Immature natural killer cell (primary cell): ENCODE measurements at regions not wholly inside any gene's neighbourhood (a gene's known extent, or its start where the extent isn't known, plus 50 kb on each side); places are given as distances from the start of the nearest gene placed in this dataset.

Experiments
- DNase-seq, 3 donors: peaks; one replicate each; pipeline ENCODE4 v3.0.0; 2022; ENCODE audit warnings: mixed read lengths in 1 of 3
- H3K27ac Mint-ChIP-seq, 6 donors: one replicate each; pipeline ENCODE4 v1.8.0; 2020; ENCODE audit warnings: mixed read lengths in 6 of 6, mild to moderate bottlenecking in 5 of 6, inconsistent platforms in 4 of 6, moderate library complexity in 3 of 6
- H3K27me3 Mint-ChIP-seq, 3 donors: one replicate each; pipeline ENCODE4 v1.8.0; 2020 to 2021; ENCODE audit warnings: low read depth in 3 of 3, mild to moderate bottlenecking in 3 of 3, mixed read lengths in 3 of 3, moderate library complexity in 3 of 3, inconsistent platforms in 1 of 3
- H3K36me3 Mint-ChIP-seq, 3 donors: one replicate each; pipeline ENCODE4 v1.8.0; 2020; ENCODE audit warnings: mixed read lengths in 3 of 3, inconsistent platforms in 2 of 3, mild to moderate bottlenecking in 2 of 3
- H3K4me1 Mint-ChIP-seq, 2 donors: one replicate each; pipeline ENCODE4 v1.8.0; 2020; ENCODE audit warnings: inconsistent platforms in 2 of 2, mild to moderate bottlenecking in 2 of 2, mixed read lengths in 2 of 2, moderate library complexity in 1 of 2
- H3K4me3 Mint-ChIP-seq, 5 donors: one replicate each; pipeline ENCODE4 v1.8.0; 2020; ENCODE audit warnings: mild to moderate bottlenecking in 5 of 5, mixed read lengths in 5 of 5, inconsistent platforms in 3 of 5, moderate library complexity in 3 of 5
- H3K9me3 Mint-ChIP-seq, 6 donors: one replicate each; pipeline ENCODE4 v1.8.0; 2020; ENCODE audit warnings: mild to moderate bottlenecking in 6 of 6, mixed read lengths in 6 of 6, inconsistent platforms in 4 of 6, moderate library complexity in 3 of 6

DNA sequence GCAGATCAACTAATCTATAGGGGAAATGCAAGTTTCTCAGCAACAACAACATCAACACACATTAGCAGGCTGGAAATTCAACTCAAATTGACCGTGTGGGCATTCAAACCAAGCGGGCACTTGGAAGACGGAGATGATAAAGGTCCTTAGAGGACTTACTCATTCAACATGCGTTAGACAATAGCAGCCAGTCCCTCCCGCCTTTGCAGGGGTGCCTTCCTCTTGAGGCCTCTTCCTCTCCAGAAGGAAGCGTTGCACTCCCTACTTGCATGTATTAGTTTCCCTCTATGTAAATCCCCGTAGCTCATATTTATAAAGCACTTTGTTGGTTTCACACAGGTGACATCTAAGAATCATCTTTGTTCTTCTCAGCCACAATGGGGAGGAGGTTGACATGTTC, 300.8 kb upstream of the STXBP5 start:
- no peaks in the 10 kb centered on the region for H3K9me3 Mint-ChIP-seq
- H3K27me3 Mint-ChIP-seq = peaks cover 0 to 2% (median 0%) of the 10 kb centered on the region in 3 donors
- H3K27ac Mint-ChIP-seq = no peak overlapping the region
- DNase-seq = no peak
- H3K4me3 Mint-ChIP-seq = no peak overlapping the region
- no peaks in the 10 kb centered on the region for H3K36me3 Mint-ChIP-seq
- no peaks in the 10 kb centered on the region for H3K4me1 Mint-ChIP-seq

DNA sequence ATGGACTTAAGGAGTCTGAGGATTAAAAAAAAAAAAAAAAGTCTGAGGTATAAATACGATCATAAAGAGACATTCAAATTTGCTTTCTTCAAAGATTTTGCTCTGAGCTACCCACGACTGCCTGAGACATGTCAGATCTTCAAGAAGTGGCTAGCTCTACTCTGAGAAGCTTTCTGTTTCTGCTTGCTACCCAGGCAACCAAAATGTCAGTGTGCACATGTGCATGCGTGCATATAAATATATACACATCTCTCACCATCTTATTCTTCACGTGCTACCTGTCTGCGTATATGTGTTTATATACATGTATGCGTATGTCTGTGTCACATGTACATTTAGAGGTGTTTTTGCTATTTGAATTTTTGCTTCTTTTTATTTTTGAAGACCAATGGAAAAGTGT, 299.6 kb upstream of the STXBP5 start:
- Mint-ChIP-seq H3K4me3 (no peak overlapping the region), H3K4me1 (no peaks in the 10 kb centered on the region), H3K9me3 (no peaks in the 10 kb centered on the region), H3K27me3 (peaks cover 0 to 2% (median 0%) of the 10 kb centered on the region in 3 donors), H3K27ac (no peak overlapping the region), H3K36me3 (no peaks in the 10 kb centered on the region)
- no peak for DNase-seq

- Mint-ChIP-seq H3K9me3 (no peaks in the 10 kb centered on the region), H3K4me1 (no peaks in the 10 kb centered on the region), H3K36me3 (no peaks in the 10 kb centered on the region), H3K4me3 (no peak overlapping the region), H3K27me3 (peaks cover 0 to 2% (median 0%) of the 10 kb centered on the region in 3 donors), H3K27ac (no peak overlapping the region)
- DNase-seq = no peak
These were observed 299.0 kb upstream of the STXBP5 start for GRCh38 chr6:146905181-146905704.

DNA sequence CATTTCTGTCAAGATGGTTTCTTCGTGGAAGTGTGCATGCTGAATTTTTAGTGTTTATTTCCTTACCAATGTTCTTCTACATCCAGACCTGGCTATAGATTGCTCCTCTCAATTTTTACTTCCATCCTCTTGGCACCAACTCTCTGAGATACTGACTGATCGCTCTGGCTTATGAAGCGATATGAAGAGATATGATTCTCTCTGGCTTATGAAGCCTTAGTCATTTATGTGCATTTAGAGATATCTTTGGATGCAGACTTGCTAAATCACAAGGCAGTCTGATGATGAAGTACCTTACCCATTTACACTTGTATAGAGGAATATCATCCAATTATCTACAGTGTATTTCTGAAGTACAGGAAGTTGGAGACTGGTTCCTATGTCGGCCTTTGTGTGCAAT, 295.4 kb upstream of the STXBP5 start:
- Mint-ChIP-seq H3K27me3 (peaks cover 0 to 2% (median 2%) of the 10 kb centered on the region in 3 donors), H3K4me1 (no peaks in the 10 kb centered on the region), H3K36me3 (no peaks in the 10 kb centered on the region), H3K27ac (no peak overlapping the region), H3K9me3 (no peaks in the 10 kb centered on the region), H3K4me3 (no peak overlapping the region)
- no peak for DNase-seq

DNA sequence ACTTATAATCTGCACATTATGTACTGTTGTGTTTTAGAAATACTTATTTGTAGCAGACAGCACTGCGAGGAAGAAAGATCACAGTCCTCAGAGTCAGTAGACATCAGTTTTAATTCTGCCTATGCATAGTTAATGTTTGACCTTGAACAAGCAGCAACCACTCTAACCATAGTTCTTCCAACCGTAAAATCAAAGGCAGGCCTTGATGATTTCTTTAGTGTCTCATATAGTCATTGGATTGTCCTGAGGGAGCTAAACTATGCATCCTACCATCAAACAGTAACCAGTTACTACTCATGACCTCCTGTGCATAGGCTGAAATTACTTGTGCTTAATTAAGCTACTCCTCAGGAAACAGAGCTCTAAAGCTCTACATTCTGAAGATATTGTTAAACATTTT, 294.8 kb upstream of the STXBP5 start:
- no peaks in the 10 kb centered on the region for H3K36me3 Mint-ChIP-seq
- no peak overlapping the region for H3K4me3 Mint-ChIP-seq
- H3K27ac Mint-ChIP-seq = no peak overlapping the region
- DNase-seq = no peak
- H3K9me3 Mint-ChIP-seq = peaks cover 0 to 3% (median 0%) of the 10 kb centered on the region in 6 donors
- no peaks in the 10 kb centered on the region for H3K4me1 Mint-ChIP-seq
- peaks cover 0 to 2% (median 2%) of the 10 kb centered on the region in 3 donors for H3K27me3 Mint-ChIP-seq

GRCh38 chr6:146909886-146910285, 294.3 kb upstream of the STXBP5 start:
- H3K9me3 Mint-ChIP-seq = peaks cover 0 to 3% (median 0%) of the 10 kb centered on the region in 6 donors
- H3K4me3 Mint-ChIP-seq = no peak overlapping the region
- H3K27ac Mint-ChIP-seq = no peak overlapping the region
- DNase-seq = no peak
- peaks cover 0 to 2% (median 2%) of the 10 kb centered on the region in 3 donors for H3K27me3 Mint-ChIP-seq
- H3K36me3 Mint-ChIP-seq = no peaks in the 10 kb centered on the region
- H3K4me1 Mint-ChIP-seq = no peaks in the 10 kb centered on the region

GRCh38 chr6:146910611-146911010, 293.6 kb upstream of the STXBP5 start:
- DNase-seq = no peak
- Mint-ChIP-seq H3K4me3 (no peak overlapping the region), H3K36me3 (no peaks in the 10 kb centered on the region), H3K27ac (no peak overlapping the region), H3K9me3 (peaks cover 0 to 3% (median 0%) of the 10 kb centered on the region in 6 donors), H3K27me3 (peaks cover 0 to 2% (median 2%) of the 10 kb centered on the region in 3 donors), H3K4me1 (no peaks in the 10 kb centered on the region)

DNA sequence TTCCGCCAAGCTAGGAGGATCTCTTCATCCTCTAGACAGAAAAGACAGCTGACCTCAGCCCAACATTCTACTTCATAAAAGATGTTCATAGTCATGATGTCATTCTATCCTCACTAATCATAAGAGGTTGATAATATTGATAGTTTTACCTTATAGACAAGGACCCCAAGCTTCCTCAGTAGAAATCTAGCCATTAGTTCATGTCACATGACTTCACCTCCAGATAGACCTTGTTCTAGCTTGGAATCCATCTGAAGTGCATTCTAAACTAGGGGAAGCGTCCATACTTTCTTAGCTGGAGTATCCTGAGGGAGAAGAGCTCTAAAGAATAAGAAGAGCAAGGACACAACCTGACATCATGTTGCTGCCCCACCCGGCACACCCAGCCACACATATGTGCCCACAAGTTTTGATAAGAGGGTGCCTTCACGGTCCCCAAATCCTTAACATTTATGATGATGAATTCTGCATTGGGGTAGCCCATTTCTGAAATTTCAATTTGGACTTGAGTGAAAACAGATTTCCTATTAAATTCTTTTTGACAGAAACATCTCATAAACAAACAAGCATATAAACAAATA, 292.5 kb upstream of the STXBP5 start:
- Mint-ChIP-seq H3K4me1 (no peaks in the 10 kb centered on the region), H3K36me3 (no peaks in the 10 kb centered on the region), H3K27me3 (peaks cover 0 to 2% (median 2%) of the 10 kb centered on the region in 3 donors), H3K27ac (no peak overlapping the region), H3K9me3 (peaks cover 0 to 4% (median 3%) of the 10 kb centered on the region in 6 donors), H3K4me3 (no peak overlapping the region)
- DNase-seq = no peak

DNA sequence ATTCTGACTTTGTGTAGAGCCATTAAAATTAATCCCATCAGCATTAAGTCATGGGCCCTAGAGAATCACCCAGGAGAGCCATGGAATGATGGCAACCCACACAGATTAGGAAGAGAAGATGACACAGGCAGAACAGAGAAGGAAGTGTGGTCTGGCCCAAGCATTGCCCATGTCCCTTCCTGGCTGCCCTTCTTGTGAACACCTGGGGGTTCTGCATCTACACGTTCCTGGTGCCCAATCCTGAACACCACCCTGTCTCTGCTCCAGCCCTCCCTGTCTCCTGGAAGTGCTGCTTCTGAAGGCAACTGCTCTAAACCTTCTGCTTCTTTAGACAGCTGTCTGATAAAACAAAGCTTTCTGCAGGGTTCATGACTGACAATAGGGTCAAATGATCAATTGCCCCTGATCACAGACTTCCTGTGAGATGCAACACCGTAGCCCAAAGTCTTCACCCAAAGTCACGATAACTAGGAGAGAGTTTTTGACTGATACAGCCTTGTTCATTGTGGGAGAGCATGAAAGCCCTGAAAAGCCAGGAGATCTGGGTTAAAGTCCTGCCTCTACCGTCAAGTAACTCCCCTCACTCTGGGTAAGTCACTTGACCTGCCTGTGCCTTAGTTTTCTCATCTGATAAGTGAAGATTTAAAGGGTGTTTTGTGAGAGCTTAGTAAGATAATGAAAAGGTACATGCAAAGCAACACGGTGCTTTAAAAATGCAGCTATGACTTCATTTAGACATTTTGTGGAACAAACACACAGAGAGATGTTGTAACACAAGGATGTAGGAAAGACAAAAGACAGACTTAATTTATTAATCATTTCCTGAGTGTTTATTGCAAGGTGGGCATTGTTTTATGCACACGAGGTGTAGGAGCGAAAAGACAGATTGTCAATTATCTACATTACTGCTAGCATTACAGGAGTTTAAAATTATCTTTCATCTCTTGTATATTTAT, 291.2 kb upstream of the STXBP5 start:
- peaks cover 0 to 11% (median 4%) of the 10 kb centered on the region in 6 donors for H3K9me3 Mint-ChIP-seq
- no peaks in the 10 kb centered on the region for H3K4me1 Mint-ChIP-seq
- peaks cover 0 to 2% (median 2%) of the 10 kb centered on the region in 3 donors for H3K27me3 Mint-ChIP-seq
- H3K4me3 Mint-ChIP-seq = no peak overlapping the region
- DNase-seq = no peak
- no peaks in the 10 kb centered on the region for H3K36me3 Mint-ChIP-seq
- H3K27ac Mint-ChIP-seq = no peak overlapping the region

- peaks cover 0 to 11% (median 4%) of the 10 kb centered on the region in 6 donors for H3K9me3 Mint-ChIP-seq
- peaks cover 0 to 2% (median 2%) of the 10 kb centered on the region in 3 donors for H3K27me3 Mint-ChIP-seq
- no peak overlapping the region for H3K27ac Mint-ChIP-seq
- H3K4me3 Mint-ChIP-seq = no peak overlapping the region
- no peaks in the 10 kb centered on the region for H3K36me3 Mint-ChIP-seq
- no peak for DNase-seq
- no peaks in the 10 kb centered on the region for H3K4me1 Mint-ChIP-seq
These were observed 290.3 kb upstream of the STXBP5 start for GRCh38 chr6:146913842-146914488.

DNA sequence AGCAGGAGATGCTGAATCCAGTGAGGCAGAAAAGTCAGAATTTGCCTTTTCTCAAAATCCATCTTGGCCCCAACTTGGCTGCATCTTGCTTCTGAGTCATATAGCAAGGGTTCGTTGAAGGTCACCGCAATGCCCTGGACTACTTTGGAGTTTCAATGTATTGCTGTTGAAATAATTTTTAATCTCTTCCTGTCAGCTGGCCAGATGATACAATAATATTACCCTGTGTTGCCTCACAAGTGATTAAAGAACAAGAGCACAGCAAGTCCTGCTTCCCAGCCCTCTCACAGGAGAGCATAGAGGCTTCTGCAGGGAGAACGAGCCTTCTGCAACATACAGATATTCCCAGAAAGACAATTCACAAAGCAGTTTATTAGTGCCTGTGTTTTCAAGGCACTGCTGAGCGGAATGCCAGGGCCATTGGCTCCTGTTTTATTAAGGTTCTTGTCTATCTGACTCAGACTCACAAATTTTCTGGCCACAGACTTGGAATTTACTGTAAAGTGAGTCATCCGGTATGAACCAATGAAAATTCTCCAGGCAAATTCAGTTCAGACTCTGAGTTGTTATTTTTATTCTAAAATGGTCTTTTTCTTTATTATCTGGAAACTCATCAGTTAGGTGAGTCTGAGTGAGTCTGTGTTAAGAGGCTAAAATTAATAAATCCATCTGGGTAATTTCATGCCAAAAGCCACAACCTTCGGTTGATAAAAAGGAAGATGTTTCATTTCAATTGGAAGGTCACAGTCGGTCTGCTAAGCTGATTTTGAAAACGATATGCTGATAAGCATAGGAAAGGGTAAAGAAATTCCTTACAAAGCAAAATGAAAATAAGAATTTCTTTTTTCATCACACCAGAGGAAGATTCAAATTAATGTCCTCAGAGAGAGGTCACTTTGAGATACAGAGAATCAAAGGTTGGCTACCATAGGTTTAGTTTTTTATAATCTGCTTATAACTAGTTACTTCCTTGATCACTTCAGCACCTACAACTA, 289.4 kb upstream of the STXBP5 start:
- no peak overlapping the region for H3K27ac Mint-ChIP-seq
- no peak for DNase-seq
- H3K4me3 Mint-ChIP-seq = no peak overlapping the region
- peaks cover 0 to 2% (median 2%) of the 10 kb centered on the region in 3 donors for H3K27me3 Mint-ChIP-seq
- no peaks in the 10 kb centered on the region for H3K4me1 Mint-ChIP-seq
- H3K36me3 Mint-ChIP-seq = no peaks in the 10 kb centered on the region
- H3K9me3 Mint-ChIP-seq = peaks cover 0 to 11% (median 4%) of the 10 kb centered on the region in 6 donors

DNA sequence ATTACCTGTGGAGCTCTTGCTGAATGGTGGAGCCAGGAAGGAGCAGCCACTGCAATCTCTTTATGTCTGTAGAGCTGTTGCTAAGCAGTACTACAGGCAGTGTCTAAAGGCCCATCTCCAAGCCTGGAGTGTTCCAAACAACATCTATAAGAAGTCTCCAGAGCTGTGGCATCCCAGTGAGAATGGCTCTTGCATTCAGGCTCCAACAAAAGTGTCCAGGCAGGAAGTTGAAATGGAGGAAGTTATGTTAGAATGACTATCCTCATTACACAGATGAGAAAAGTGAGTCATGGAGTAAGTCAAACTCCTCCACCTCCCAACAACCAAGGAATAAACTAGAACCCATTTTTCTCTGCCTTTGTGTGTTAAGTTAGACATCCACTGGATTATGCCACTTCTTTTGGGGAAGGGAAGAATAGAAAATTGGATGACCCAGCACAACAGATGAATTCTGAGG, 288.5 kb upstream of the STXBP5 start:
- no peak for DNase-seq
- H3K27ac Mint-ChIP-seq = no peak overlapping the region
- H3K27me3 Mint-ChIP-seq = peaks cover 0 to 2% (median under 1%) of the 10 kb centered on the region in 3 donors
- H3K4me3 Mint-ChIP-seq = no peak overlapping the region
- H3K9me3 Mint-ChIP-seq = peaks cover 0 to 11% (median 5%) of the 10 kb centered on the region in 6 donors
- no peaks in the 10 kb centered on the region for H3K4me1 Mint-ChIP-seq
- no peaks in the 10 kb centered on the region for H3K36me3 Mint-ChIP-seq
